Cerebellar nuclear complex (tissue), 1 donor: ENCODE measurements at regions not wholly inside any gene's neighbourhood (a gene's known extent, or its start where the extent isn't known, plus 50 kb on each side); places are given as distances from the start of the nearest gene placed in this dataset.
"Not testable (repeated sequence)": the region's sequence is repeated elsewhere in the genome, so short reads cannot be mapped to it uniquely, and the experiment has no call there.

Experiments
- DNase-seq, 2 experiments: peaks; one replicate each; lab custom pipeline; 2025; lab: John Stamatoyannopoulos, UW

DNA sequence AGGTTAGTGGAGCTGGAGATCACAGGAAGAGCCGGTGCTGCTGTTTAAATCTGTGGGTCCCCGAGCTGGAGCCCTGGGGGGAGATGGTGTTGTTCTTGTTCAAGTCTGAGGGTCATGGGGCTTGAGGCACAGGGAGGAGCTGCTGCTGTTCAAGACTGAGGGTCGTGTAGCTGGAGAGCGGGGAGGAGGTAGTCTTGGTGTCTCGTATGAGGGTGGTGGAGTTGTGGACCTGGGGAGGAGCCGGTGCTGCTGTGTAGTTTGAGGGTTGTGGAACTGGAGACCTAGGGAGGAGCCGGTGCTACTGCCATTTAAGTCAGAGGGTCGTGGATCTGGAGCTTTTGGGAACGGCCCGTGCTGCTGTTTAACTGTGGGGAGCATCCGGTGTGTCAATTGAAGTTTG, 112.2 kb upstream of the SULF2 start:
- DNase-seq, result no peak

DNA sequence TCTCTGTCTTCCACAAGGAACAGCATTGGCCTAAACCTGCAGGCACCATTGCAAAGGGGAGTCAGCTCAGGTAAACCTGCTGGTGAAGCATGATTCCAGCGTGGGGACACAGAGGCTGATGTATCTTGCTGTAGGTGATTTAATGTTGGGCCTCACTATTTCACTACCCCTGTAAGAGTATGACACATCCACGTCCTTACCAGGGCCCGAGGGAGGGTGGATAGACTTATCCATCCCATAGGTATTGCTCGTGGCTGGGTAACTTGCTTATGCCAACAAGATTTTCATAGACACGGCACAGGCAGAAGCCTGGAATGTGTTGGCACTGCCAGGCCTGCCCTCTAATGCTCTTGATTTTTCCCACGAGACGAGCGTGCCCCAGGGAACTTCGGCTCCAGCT, 107.4 kb upstream of the SULF2 start:
- DNase-seq, result not testable (repeated sequence)

DNA sequence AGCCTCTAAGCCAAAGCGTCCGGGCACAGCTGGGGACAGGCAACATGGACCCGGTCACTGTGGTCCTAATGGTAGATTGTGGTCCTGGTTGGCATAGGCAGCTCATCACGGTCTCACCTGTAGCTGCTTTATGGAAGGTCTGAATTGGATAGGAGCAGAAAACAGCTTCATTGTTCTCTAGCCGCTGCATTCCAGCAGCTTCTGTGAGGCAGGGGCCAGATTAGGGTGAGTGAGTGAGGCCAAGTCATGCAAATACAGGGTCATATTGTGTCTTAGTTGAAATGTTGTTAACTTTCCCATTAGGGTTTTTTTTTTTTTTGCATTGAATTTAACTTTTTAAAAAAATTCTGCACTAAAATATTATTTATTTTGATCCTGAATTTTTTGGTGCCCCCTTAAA, 105.4 kb upstream of the SULF2 start:
- not testable (repeated sequence) for DNase-seq

DNA sequence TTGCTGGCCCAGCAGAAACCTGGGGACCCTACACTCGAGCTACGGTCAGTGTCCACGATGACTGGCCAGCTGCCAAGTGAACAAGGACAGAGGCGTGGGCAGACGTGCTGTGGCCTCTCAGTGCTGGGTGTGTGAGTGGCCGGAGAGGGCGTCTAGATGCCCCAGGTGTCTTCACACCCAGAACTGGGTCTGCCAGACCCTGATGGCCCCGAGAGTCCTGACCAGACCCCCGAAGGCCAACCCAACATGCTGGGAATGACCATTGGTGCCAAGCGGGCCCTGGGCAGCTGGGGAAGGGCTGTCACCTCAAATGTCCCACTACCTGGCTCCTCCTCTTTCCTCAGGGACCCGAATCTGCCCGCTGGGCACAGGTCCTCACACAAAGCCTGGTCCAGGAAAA, 104.5 kb upstream of the SULF2 start:
- DNase-seq, result not testable (repeated sequence)

DNA sequence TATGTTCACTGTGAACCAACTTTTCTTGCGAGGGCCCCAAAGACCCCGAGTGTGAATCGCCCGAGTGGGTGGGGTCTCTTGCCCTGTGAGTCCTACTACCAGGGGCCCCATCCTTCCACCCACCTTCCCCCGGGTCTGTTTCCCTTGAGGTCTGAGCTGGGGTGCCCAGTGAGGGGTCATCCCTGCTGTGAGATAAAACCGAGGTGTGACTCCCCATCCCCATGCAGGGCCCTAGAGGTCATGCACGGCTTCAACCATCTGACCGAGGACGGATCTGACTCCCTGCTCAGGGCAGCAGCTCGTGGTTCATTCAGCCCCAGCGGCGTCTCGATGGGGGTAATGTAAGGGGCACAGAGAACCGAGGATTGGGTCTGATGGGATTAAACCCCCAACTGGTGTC, 103.1 kb upstream of the SULF2 start:
- no peak for DNase-seq

DNA sequence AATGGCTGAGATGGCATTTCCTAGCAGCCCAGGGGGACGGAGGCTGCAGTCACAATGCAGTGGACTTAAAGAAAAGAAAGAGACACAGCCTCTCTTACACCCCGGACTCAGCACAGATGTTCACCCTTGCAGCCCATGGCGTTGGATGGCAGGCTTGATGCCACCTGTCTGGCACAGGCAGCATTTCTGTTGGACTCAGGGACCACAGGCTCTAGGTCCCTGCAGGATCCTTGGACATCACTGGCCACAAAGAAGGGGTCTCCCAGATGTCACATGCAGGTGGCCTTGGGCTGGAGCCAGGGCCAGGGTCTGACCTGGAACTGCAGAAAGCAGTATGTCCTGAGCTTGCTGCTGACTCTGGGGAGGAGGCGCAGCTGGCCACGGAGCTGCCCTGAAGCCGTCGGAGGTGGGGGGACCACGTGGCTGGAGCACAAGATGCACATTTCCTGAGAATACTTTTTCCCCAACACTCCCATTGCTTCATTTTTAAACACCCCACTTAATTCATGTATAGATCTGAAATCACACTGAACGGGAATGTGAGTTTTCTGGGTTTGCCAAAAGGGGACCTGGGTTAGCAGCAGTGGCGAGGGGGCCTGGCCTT, 102.3 kb upstream of the SULF2 start:
- DNase-seq, result no peak

DNA sequence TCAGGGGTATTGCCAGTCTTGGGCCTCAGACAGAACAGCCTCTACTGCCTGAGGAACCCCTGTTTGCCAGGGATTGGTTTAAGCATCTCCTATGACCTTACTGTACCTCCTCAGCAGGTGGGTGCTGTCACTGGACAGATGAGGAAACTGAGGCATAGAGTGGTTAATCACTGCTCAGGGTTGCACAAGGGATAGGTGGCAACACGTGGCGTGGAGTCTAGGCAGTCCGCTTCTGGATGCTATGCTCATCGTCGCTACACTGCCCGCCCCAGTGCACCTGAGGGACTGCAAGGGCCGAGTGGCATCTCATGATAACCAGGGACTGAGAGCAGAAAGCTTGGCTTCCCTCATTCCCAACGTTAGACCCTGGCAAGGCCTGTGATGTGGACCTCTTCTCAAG, 101.8 kb upstream of the SULF2 start:
- no peak for DNase-seq

GRCh38 chr20:47886454-47887041, 101.3 kb upstream of the SULF2 start:
- DNase-seq, result no peak

- DNase-seq, result no peak
These were observed 100.7 kb upstream of the SULF2 start for GRCh38 chr20:47885909-47886453.

DNA sequence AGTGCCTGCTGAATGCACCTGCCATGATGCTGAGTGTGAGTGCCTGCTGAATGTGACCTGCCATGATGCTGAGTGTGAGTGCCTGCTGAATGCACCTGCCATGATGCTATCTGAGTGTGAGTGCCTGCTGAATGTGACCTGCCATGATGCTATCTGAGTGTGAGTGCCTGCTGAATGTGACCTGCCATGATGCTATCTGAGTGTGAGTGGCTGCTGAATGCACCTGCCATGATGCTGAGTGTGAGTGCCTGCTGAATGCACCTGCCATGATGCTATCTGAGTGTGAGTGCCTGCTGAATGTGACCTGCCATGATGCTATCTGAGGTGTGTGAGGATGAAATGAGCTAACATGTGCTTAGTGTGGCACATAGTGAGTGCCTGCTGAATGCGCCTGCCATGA, 98.7 kb upstream of the SULF2 start:
- DNase-seq, result not testable (repeated sequence)

DNA sequence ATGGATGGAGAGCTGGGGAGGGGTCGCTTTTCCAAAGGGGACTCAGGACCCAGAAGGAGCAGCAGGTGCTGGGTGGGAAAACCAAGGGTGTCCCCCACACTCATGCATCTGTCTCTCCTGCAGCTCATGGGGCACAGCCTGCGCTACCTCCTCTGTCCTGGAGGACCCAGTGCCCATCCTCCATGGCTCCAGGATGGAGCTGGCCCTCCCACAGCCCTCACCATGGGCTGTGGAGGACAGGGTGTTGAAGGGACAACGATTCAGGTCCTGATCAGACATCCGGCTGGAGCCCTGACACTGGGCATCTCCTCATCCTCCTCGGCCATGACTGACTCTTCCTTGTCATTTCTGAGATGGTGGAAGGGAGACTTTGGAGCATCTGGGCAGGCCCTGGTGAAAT, 97.9 kb upstream of the SULF2 start:
- DNase-seq, result no peak

GRCh38 chr20:47879771-47880170, 94.5 kb upstream of the SULF2 start:
- no peak for DNase-seq

- DNase-seq, result no peak
These were observed 93.3 kb upstream of the SULF2 start for GRCh38 chr20:47878601-47879027.

GRCh38 chr20:47876311-47877088, 91.2 kb upstream of the SULF2 start:
- DNase-seq, result no peak

DNA sequence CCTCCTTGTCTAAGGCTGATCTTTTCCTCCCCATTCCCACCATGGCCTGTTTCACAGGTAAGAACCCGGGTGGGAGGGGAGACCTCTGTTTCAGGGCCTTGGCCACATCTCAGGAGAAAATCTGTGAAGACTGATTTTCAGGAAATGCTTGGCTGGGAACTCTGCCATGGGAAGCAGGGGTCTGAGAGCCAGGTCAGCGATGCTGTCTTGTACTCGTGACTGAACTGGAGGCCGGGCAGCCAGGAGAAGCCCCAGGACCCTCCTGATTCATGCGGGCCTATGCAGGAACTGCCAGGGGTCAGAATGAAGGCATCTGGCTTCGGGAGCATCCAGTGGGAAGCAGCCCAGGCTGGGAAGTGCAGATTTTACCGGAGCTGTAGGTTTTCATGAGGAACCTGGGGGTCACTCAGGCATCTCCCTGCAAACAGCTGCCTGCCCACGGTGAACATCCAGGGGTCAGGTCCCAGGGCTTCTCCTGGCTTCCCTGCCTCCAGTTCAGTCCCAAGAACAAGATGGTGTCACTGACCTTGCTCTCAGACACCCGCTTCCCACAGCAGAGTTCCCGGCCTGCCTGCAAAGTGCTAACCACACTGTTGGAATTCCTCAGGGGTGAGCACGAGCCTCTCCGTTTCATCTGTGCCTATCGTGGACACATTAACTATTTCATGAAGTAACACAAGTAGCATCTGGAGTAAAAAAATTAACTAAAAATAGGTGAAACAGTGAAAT, 90.2 kb upstream of the SULF2 start:
- no peak for DNase-seq

DNA sequence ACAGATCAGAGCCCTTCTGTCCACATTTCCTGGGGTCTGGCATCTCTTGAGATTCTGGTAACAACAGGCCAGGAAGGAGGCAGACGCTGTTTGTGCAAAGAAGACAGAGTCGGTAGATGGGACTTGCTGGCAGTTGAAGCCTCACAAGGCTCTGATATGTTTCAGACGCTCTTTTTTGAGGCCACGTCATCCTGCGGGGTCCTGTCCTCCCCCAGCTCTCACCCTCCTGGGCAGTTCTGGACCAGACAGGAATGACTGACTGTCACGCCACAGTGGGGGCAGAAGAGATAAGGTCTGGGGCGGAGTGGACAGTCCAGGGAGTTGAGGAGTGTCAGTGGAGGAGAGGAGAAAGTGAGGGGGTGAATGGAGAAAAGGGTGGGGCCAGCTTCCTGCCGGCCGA, 87.1 kb upstream of the SULF2 start:
- no peak for DNase-seq

DNA sequence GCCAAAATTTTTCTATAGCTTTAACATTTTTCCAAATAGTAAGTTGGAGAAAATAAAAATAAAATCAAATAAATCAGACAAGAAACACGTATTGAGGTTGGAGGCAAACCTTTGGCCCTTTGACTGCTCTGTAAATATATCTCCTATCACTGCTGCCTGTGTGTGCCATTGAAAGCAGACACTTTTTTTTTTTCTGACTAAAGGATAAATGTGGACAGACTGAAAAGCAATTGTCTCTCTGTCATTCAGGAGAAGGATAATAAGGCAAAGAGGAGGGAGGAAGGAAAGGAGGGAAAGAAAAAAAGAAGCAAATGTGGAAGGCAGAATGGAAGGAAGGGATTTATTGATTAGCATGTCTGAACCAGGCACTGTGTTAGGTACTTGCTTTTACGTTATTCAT, 85.2 kb upstream of the SULF2 start:
- no peak for DNase-seq

GRCh38 chr20:47868744-47869143, 83.5 kb upstream of the SULF2 start:
- no peak for DNase-seq

DNA sequence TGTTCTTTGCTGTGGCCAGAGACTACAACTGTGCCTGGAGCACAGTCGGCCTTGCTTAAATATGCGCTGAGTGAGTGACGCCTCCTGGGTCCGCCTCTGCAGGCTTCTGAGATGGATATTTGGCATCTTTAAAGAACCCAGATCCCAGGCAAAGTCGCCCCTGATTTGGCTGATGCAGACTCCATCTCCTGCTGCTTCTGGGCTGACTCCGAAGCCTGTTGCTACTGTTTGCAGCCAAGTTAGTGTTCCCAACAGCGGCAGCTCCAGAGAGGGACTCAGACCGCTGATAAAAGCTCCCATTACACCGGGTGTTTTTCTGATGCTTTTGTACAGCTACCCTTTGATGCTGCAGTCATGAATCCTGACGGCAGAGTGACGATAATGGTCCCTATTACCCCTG, 83.0 kb upstream of the SULF2 start:
- DNase-seq, result no peak

DNA sequence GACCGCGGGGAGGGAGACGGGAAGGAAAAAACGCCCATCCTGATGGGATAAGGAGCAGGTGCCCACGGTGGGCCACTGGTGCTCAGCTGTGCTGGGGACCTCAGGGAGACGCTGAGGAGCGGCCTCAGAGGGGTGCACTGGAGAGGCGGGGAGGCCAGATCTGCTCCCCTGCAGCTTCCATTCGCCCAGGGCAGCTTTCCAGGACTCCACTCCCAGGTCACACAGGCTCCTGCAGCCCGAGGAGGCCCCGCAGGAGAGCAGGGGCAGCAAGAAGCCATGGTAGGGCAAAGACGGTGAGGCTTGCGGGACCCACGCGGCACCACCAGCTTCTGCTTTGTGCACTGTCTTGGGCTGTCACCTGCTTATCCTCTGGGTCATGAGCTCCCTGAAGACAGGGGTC, 82.5 kb upstream of the SULF2 start:
- DNase-seq, result no peak

GRCh38 chr20:47866480-47866879, 81.2 kb upstream of the SULF2 start:
- no peak for DNase-seq

GRCh38 chr20:47865912-47866311, 80.6 kb upstream of the SULF2 start:
- DNase-seq, result no peak

DNA sequence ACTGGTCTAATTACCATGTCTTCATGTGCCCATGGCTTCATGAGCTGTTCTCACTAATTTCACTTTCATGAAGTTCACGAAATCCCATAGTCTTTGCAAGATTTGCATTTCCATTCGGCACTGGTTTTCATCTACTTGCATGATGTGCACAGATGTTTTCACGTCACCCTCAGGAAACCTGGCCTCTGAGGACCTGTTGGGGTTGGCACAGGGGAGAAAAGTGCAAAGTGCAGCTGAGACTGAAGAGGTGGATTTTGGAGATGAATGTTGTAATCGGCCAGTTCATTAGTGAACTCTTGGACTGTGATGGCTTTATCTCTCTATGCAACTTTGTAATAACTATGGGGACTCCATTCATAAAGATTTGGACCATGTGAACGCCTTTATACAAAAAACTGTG, 80.2 kb upstream of the SULF2 start:
- DNase-seq, result no peak
